ENCODE measurements at regions not wholly inside any gene's neighbourhood (a gene's known extent, or its start where the extent isn't known, plus 50 kb on each side); places are given as distances from the start of the nearest gene placed in this dataset.

- TF ChIP-seq, protein P1, sequence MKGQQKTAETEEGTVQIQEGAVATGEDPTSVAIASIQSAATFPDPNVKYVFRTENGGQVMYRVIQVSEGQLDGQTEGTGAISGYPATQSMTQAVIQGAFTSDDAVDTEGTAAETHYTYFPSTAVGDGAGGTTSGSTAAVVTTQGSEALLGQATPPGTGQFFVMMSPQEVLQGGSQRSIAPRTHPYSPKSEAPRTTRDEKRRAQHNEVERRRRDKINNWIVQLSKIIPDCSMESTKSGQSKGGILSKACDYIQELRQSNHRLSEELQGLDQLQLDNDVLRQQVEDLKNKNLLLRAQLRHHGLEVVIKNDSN (IDR thresholded peaks at IDR 0.05; ENCODE audit: borderline replicate concordance, extremely low read length, insufficient read depth, low read depth, low read length) = no peak
- no peak for TF ChIP-seq SIX5 (IDR thresholded peaks at IDR 0.05; ENCODE audit: low read depth, low read length, severe bottlenecking)
Observed at GRCh38 chr12:25326326-25326725, 75.6 kb upstream of the KRAS start.
